Effector memory CD8-positive, alpha-beta T cell (primary cell): ENCODE measurements at regions not wholly inside any gene's neighbourhood (a gene's known extent, or its start where the extent isn't known, plus 50 kb on each side); places are given as distances from the start of the nearest gene placed in this dataset.

Source experiments
- ATAC-seq: fragments of 150-1000 bp; cut with Tn5 transposase; replicated peaks from 2 replicates; pipeline ENCODE4 v1.10.0; 2021; ENCODE audit warnings: mild to moderate bottlenecking, moderate library complexity
- DNase-seq, 3 experiments: peaks; one replicate each; pipeline ENCODE4 v3.0.0; 2021
- H3K27ac Mint-ChIP-seq, 2 donors: one replicate each; pipeline ENCODE4 v1.8.0; 2022; ENCODE audit warnings: mild to moderate bottlenecking in 2 of 2, mixed read lengths in 2 of 2, moderate library complexity in 2 of 2
- H3K27me3 Mint-ChIP-seq, 2 donors: one replicate each; pipeline ENCODE4 v1.8.0; 2022; ENCODE audit warnings: mixed read lengths in 2 of 2
- H3K36me3 Mint-ChIP-seq: one replicate; pipeline ENCODE4 v1.8.0; 2022; ENCODE audit warnings: mild to moderate bottlenecking, moderate library complexity, mixed read lengths; ENCODE audit not compliant: insufficient read depth
- H3K4me1 Mint-ChIP-seq, 2 donors: one replicate each; pipeline ENCODE4 v1.8.0; 2022; ENCODE audit warnings: low read depth in 2 of 2, mixed read lengths in 2 of 2
- H3K4me3 Mint-ChIP-seq, 2 donors: one replicate each; pipeline ENCODE4 v1.8.0; 2022; ENCODE audit warnings: mild to moderate bottlenecking in 2 of 2, mixed read lengths in 2 of 2, moderate library complexity in 2 of 2
- H3K9me3 Mint-ChIP-seq, 2 donors: one replicate each; pipeline ENCODE4 v1.8.0; 2022; ENCODE audit warnings: mixed read lengths in 2 of 2

GRCh38 chr20:43287637-43288036, 97.9 kb upstream of the PTPRT start:
- no peaks in the 10 kb centered on the region for H3K4me1 Mint-ChIP-seq
- H3K27ac Mint-ChIP-seq: no peak overlapping the region
- peaks cover 0 to 2% of the 10 kb centered on the region in 2 donors for H3K9me3 Mint-ChIP-seq
- no peak overlapping the region for H3K4me3 Mint-ChIP-seq
- no peaks in the 10 kb centered on the region for H3K36me3 Mint-ChIP-seq
- ATAC-seq: no peak
- no peak for DNase-seq
- peaks cover 1 to 8% of the 10 kb centered on the region in 2 donors for H3K27me3 Mint-ChIP-seq

GRCh38 chr20:43285170-43285569, 95.5 kb upstream of the PTPRT start:
- H3K4me3 Mint-ChIP-seq: no peak overlapping the region
- peaks cover 14 to 23% of the 10 kb centered on the region in 2 donors for H3K27me3 Mint-ChIP-seq
- DNase-seq: no peak
- no peak overlapping the region for H3K27ac Mint-ChIP-seq
- H3K4me1 Mint-ChIP-seq: no peaks in the 10 kb centered on the region
- H3K36me3 Mint-ChIP-seq: no peaks in the 10 kb centered on the region
- no peaks in the 10 kb centered on the region for H3K9me3 Mint-ChIP-seq
- no peak for ATAC-seq

- Mint-ChIP-seq H3K27me3 (peaks cover 14 to 23% of the 10 kb centered on the region in 2 donors), H3K4me3 (no peak overlapping the region), H3K36me3 (no peaks in the 10 kb centered on the region), H3K27ac (no peak overlapping the region), H3K4me1 (no peaks in the 10 kb centered on the region), H3K9me3 (no peaks in the 10 kb centered on the region)
- no peak for DNase-seq
- ATAC-seq: no peak
These were observed 94.8 kb upstream of the PTPRT start for GRCh38 chr20:43284486-43284885.

- Mint-ChIP-seq H3K4me1 (no peaks in the 10 kb centered on the region), H3K36me3 (no peaks in the 10 kb centered on the region), H3K4me3 (no peak overlapping the region), H3K27ac (no peak overlapping the region), H3K27me3 (peaks cover 14 to 23% of the 10 kb centered on the region in 2 donors), H3K9me3 (no peaks in the 10 kb centered on the region)
- no peak for ATAC-seq
- no peak for DNase-seq
These were observed 93.4 kb upstream of the PTPRT start for GRCh38 chr20:43283126-43283525.

- Mint-ChIP-seq H3K27ac (no peak overlapping the region), H3K36me3 (no peaks in the 10 kb centered on the region), H3K4me1 (no peaks in the 10 kb centered on the region), H3K27me3 (peaks cover 7 to 11% of the 10 kb centered on the region in 2 donors), H3K4me3 (no peak overlapping the region), H3K9me3 (peaks cover 0 to 2% of the 10 kb centered on the region in 2 donors)
- no peak for ATAC-seq
- DNase-seq: no peak
These were observed 82.3 kb upstream of the PTPRT start for GRCh38 chr20:43271980-43272379.

GRCh38 chr20:43265449-43265848, 75.7 kb upstream of the PTPRT start:
- Mint-ChIP-seq H3K4me3 (no peak overlapping the region), H3K9me3 (no peaks in the 10 kb centered on the region), H3K4me1 (no peaks in the 10 kb centered on the region), H3K27ac (no peak overlapping the region), H3K27me3 (peaks cover 0 to 12% of the 10 kb centered on the region in 2 donors), H3K36me3 (no peaks in the 10 kb centered on the region)
- ATAC-seq (no peak), DNase-seq (no peak)

- Mint-ChIP-seq H3K36me3 (no peaks in the 10 kb centered on the region), H3K27ac (no peak overlapping the region), H3K9me3 (peaks cover 0 to 6% of the 10 kb centered on the region in 2 donors), H3K27me3 (peaks cover 0 to 12% of the 10 kb centered on the region in 2 donors), H3K4me1 (no peaks in the 10 kb centered on the region), H3K4me3 (no peak overlapping the region)
- ATAC-seq (no peak), DNase-seq (no peak)
These were observed 73.5 kb upstream of the PTPRT start for GRCh38 chr20:43263226-43263625.

- Mint-ChIP-seq H3K27me3 (peaks cover 0 to 12% of the 10 kb centered on the region in 2 donors), H3K4me3 (no peak overlapping the region), H3K27ac (no peak overlapping the region), H3K36me3 (no peaks in the 10 kb centered on the region), H3K9me3 (peaks cover 0 to 6% of the 10 kb centered on the region in 2 donors), H3K4me1 (no peaks in the 10 kb centered on the region)
- DNase-seq (no peak), ATAC-seq (no peak)
These were observed 72.6 kb upstream of the PTPRT start for GRCh38 chr20:43262341-43262740.

- no peak overlapping the region for H3K4me3 Mint-ChIP-seq
- no peaks in the 10 kb centered on the region for H3K36me3 Mint-ChIP-seq
- H3K27me3 Mint-ChIP-seq: peaks cover 0 to 6% of the 10 kb centered on the region in 2 donors
- peaks cover 0 to 6% of the 10 kb centered on the region in 2 donors for H3K9me3 Mint-ChIP-seq
- no peak overlapping the region for H3K27ac Mint-ChIP-seq
- ATAC-seq: no peak
- no peaks in the 10 kb centered on the region for H3K4me1 Mint-ChIP-seq
- no peak for DNase-seq
These were observed 66.2 kb upstream of the PTPRT start for GRCh38 chr20:43255877-43256276.

GRCh38 chr20:43252761-43253160, 63.1 kb upstream of the PTPRT start:
- no peaks in the 10 kb centered on the region for H3K4me1 Mint-ChIP-seq
- H3K27me3 Mint-ChIP-seq: peaks cover 6 to 9% of the 10 kb centered on the region in 2 donors
- no peaks in the 10 kb centered on the region for H3K36me3 Mint-ChIP-seq
- H3K4me3 Mint-ChIP-seq: no peak overlapping the region
- DNase-seq (no peak), ATAC-seq (no peak)
- no peaks in the 10 kb centered on the region for H3K9me3 Mint-ChIP-seq
- H3K27ac Mint-ChIP-seq: no peak overlapping the region

GRCh38 chr20:43248341-43248740, 58.6 kb upstream of the PTPRT start:
- no peak for ATAC-seq
- Mint-ChIP-seq H3K4me1 (no peaks in the 10 kb centered on the region), H3K36me3 (peaks cover 3% of the 10 kb centered on the region), H3K27ac (no peak overlapping the region), H3K4me3 (no peak overlapping the region), H3K9me3 (peaks cover 0 to 7% of the 10 kb centered on the region in 2 donors), H3K27me3 (peaks cover 11 to 39% of the 10 kb centered on the region in 2 donors)
- no peak for DNase-seq

- peaks cover 0 to 7% of the 10 kb centered on the region in 2 donors for H3K9me3 Mint-ChIP-seq
- no peaks in the 10 kb centered on the region for H3K4me1 Mint-ChIP-seq
- H3K4me3 Mint-ChIP-seq: no peak overlapping the region
- no peak overlapping the region for H3K27ac Mint-ChIP-seq
- H3K36me3 Mint-ChIP-seq: peaks cover 3% of the 10 kb centered on the region
- peaks cover 7 to 39% of the 10 kb centered on the region in 2 donors for H3K27me3 Mint-ChIP-seq
- DNase-seq: no peak
- ATAC-seq: no peak
These were observed 57.7 kb upstream of the PTPRT start for GRCh38 chr20:43247361-43247760.

GRCh38 chr20:43244647-43245046, 54.9 kb upstream of the PTPRT start:
- no peak for DNase-seq
- Mint-ChIP-seq H3K27ac (no peak overlapping the region), H3K9me3 (peaks cover 0 to 7% of the 10 kb centered on the region in 2 donors), H3K4me1 (no peaks in the 10 kb centered on the region), H3K4me3 (no peak overlapping the region), H3K27me3 (peaks cover 6 to 39% of the 10 kb centered on the region in 2 donors), H3K36me3 (peaks cover 3% of the 10 kb centered on the region)
- ATAC-seq: no peak

- Mint-ChIP-seq H3K36me3 (peaks cover 3% of the 10 kb centered on the region), H3K4me1 (no peaks in the 10 kb centered on the region), H3K4me3 (no peak overlapping the region), H3K9me3 (peaks cover 0 to 7% of the 10 kb centered on the region in 2 donors), H3K27ac (no peak overlapping the region), H3K27me3 (peaks cover 11 to 39% of the 10 kb centered on the region in 2 donors)
- ATAC-seq (no peak), DNase-seq (no peak)
These were observed 54.1 kb upstream of the PTPRT start for GRCh38 chr20:43243672-43244269.
